Testis (tissue), 2 donors: ENCODE measurements at regions not wholly inside any gene's neighbourhood (a gene's known extent, or its start where the extent isn't known, plus 50 kb on each side); places are given as distances from the start of the nearest gene placed in this dataset.

ENCODE experiments used
- POLR2A ChIP-seq: fragments of 450-650 bp; IDR thresholded peaks from one replicate; pipeline ENCODE4 v1.6.1; 2017; ENCODE audit warnings: antibody characterized with exemption, mild to moderate bottlenecking, moderate library complexity
- TF ChIP-seq, protein P1 (sequence below), 3 experiments: fragments of 450-650 bp in 2 of 3; fragments of 200-600 bp in 1 of 3; sonication (generic) in 1 of 3; IDR thresholded peaks; one replicate each; pipeline ENCODE4 v1.5.1; 2016 to 2019; ENCODE audit warnings: antibody characterized with exemption in 3 of 3, mild to moderate bottlenecking in 2 of 3, moderate library complexity in 1 of 3

DNA sequence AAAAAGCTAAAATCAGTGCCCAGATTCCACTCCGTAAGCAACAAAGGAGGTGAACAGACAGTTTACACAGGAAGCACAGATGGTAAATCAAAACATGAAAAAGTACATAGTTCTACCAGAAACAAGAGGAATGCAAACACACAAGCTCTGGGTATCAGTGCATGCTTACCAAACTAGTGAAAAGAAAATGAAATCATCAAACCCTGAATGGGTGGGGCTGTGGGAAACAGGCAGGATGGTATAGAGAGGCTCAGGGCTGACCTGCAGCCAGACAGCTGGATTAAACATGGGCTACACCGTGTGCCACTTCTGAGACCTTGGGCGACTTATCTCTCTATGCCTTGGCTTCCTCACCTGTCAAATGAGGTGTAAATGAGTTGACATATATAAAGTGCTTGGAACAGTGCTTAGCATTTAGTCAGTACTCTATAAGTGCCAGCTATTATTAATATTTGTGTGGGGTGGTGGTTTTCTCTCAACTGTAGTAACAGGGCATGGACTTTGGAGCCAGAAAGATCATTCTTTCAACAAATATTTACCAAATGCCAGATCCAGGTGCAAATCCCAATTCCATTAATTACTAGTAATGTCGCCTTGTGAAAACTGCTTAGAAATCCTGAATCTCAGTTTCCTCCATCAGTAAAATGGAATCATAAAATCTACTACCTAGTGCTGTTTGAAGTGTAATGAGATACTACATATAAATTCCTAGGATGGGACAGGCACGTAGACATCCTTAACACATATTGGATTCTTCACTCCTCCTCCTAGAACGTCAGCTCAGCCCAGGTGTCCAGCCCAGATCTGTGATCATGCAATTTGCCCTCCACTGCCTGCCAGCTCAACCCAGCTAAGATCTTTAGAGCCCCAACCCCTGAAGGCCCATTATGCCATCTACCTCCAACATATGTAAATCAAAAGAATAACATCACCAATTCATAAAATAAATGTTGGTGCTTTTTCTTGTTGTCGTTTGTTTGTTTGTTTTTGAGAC lies 55.5 kb upstream of the SMAD3 start:
- TF ChIP-seq, protein P1, sequence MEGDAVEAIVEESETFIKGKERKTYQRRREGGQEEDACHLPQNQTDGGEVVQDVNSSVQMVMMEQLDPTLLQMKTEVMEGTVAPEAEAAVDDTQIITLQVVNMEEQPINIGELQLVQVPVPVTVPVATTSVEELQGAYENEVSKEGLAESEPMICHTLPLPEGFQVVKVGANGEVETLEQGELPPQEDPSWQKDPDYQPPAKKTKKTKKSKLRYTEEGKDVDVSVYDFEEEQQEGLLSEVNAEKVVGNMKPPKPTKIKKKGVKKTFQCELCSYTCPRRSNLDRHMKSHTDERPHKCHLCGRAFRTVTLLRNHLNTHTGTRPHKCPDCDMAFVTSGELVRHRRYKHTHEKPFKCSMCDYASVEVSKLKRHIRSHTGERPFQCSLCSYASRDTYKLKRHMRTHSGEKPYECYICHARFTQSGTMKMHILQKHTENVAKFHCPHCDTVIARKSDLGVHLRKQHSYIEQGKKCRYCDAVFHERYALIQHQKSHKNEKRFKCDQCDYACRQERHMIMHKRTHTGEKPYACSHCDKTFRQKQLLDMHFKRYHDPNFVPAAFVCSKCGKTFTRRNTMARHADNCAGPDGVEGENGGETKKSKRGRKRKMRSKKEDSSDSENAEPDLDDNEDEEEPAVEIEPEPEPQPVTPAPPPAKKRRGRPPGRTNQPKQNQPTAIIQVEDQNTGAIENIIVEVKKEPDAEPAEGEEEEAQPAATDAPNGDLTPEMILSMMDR (IDR thresholded peaks at IDR 0.05), result no peak
- no peak for TF ChIP-seq POLR2A
